ENCODE measurements at regions not wholly inside any gene's neighbourhood (a gene's known extent, or its start where the extent isn't known, plus 50 kb on each side); places are given as distances from the start of the nearest gene placed in this dataset.

GRCh38 chr1:4165686-4166300, 265.7 kb upstream of the C1orf174 start:
- H3K4me3 ChIP-seq (ENCODE audit: insufficient read depth, low read depth, low read length), result no peak overlapping the region
- ATAC-seq (ENCODE audit: low read depth) (no peak), DNase-seq (no peak)
- WGBS, 2 experiments (ENCODE audit: extremely low coverage in 2 of 2, insufficient read length in 1 of 2), result 0% methylated on average over 1 of the region's 16 CpGs; no CpG with 5 or more reads in 1 of the 2 experiments
- no peak overlapping the region for H4K91ac ChIP-seq (ENCODE audit: insufficient read depth, low read depth, low read length)
- H2BK5ac ChIP-seq (ENCODE audit: low read depth, low read length, poor library complexity, severe bottlenecking), result no peak overlapping the region
- no peak overlapping the region for H4K8ac ChIP-seq (ENCODE audit: low read depth in 2 of 2, low read length in 2 of 2)
- H3K36me3 ChIP-seq (ENCODE audit: control insufficient read depth, insufficient read depth, low read length), result no peaks in the 10 kb centered on the region
- H2BK120ac ChIP-seq (ENCODE audit: low read depth, low read length), result no peak overlapping the region
- no peak overlapping the region for H3K18ac ChIP-seq (ENCODE audit: low read depth, low read length)
- no peak overlapping the region for H2AK9ac ChIP-seq (replicated peaks; ENCODE audit: low read depth, low read length, poor library complexity)
- H3K27me3 ChIP-seq (ENCODE audit: control insufficient read depth, insufficient read depth, low read length), result no peaks in the 10 kb centered on the region
- H3K56ac ChIP-seq (ENCODE audit: extremely low read depth, insufficient read depth, low read length), result no peak overlapping the region
- no peak overlapping the region for H3K9ac ChIP-seq (ENCODE audit: low read depth, low read length)
- no peak overlapping the region for H3K14ac ChIP-seq (replicated peaks; ENCODE audit: low read depth, low read length)
- no peak overlapping the region for H3K4me2 ChIP-seq (ENCODE audit: low read depth, low read length)
- intact Hi-C loops (cut with micrococcal nuclease), result no loop called here
- no peaks in the 10 kb centered on the region for H3K9me1 ChIP-seq (ENCODE audit: insufficient read depth, low read length)
- no peak overlapping the region for H2BK20ac ChIP-seq (ENCODE audit: low read depth, low read length)
- ChIA-PET POLR2A (ENCODE audit: unreplicated experiment) (no interaction called here), CTCF (no interaction called here)
- dilution Hi-C loops (cut with HindIII; ENCODE audit: low sequenced_read_pairs, unreplicated experiment), result no loop called here
- H3K4me1 ChIP-seq (ENCODE audit: control insufficient read depth, insufficient read depth, low read length), result no peaks in the 10 kb centered on the region
- H3K79me1 ChIP-seq (ENCODE audit: low read depth in 1 of 2, low read length in 2 of 2), result no peaks in the 10 kb centered on the region
- no peak overlapping the region for H2AK5ac ChIP-seq (ENCODE audit: low read depth, low read length)
- H2AFZ ChIP-seq (replicated peaks; ENCODE audit: low read length, poor library complexity), result no peak overlapping the region
- no TSS peak for BruUV-seq (replicated peaks)
- H4K20me1 ChIP-seq (ENCODE audit: insufficient read depth, low read length), result no peaks in the 10 kb centered on the region
- H3K9me3 ChIP-seq (ENCODE audit: control insufficient read depth, insufficient read depth, low read length), result peaks cover 51% of the 10 kb centered on the region
- TF ChIP-seq MAZ (IDR thresholded peaks at IDR 0.05; ENCODE audit: borderline replicate concordance, low read depth, low read length) (no peak), MXI1 (IDR thresholded peaks at IDR 0.05; ENCODE audit: borderline replicate concordance, low read depth, low read length) (no peak), CEBPB (IDR thresholded peaks at IDR 0.05; ENCODE audit: low read depth, low read length) (no peak), POLR2A (IDR thresholded peaks at IDR 0.05; ENCODE audit: low read depth, low read length) (no peak), RAD21 (IDR thresholded peaks at IDR 0.05; ENCODE audit: low read length) (no peak), ELK1 (IDR thresholded peaks at IDR 0.05; ENCODE audit: borderline replicate concordance, low read depth, low read length) (no peak), BHLHE40 (IDR thresholded peaks at IDR 0.05; ENCODE audit: low read depth, low read length) (no peak), NFE2L2 (IDR thresholded peaks at IDR 0.05; ENCODE audit: low read depth, low read length) (no peak)
- TF ChIP-seq, protein P1, sequence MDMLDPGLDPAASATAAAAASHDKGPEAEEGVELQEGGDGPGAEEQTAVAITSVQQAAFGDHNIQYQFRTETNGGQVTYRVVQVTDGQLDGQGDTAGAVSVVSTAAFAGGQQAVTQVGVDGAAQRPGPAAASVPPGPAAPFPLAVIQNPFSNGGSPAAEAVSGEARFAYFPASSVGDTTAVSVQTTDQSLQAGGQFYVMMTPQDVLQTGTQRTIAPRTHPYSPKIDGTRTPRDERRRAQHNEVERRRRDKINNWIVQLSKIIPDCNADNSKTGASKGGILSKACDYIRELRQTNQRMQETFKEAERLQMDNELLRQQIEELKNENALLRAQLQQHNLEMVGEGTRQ (IDR thresholded peaks at IDR 0.05; ENCODE audit: low read depth, low read length), result no peak
- H3K23ac ChIP-seq (ENCODE audit: low read depth, low read length), result no peak overlapping the region
- H4K5ac ChIP-seq (ENCODE audit: low read depth, low read length), result no peak overlapping the region
- no peak overlapping the region for H3K27ac ChIP-seq (ENCODE audit: insufficient read depth, low read length)
- in situ Hi-C loops (cut with MboI; ENCODE audit: low sequenced_read_pairs), result no loop called here
- H3K4ac ChIP-seq (ENCODE audit: low read depth, low read length), result no peak overlapping the region
- no peak overlapping the region for H2BK15ac ChIP-seq (ENCODE audit: low read depth, low read length)
